ENCODE measurements at regions not wholly inside any gene's neighbourhood (a gene's known extent, or its start where the extent isn't known, plus 50 kb on each side); places are given as distances from the start of the nearest gene placed in this dataset.
"Not testable (repeated sequence)": the region's sequence is repeated elsewhere in the genome, so short reads cannot be mapped to it uniquely, and the experiment has no call there.

DNA sequence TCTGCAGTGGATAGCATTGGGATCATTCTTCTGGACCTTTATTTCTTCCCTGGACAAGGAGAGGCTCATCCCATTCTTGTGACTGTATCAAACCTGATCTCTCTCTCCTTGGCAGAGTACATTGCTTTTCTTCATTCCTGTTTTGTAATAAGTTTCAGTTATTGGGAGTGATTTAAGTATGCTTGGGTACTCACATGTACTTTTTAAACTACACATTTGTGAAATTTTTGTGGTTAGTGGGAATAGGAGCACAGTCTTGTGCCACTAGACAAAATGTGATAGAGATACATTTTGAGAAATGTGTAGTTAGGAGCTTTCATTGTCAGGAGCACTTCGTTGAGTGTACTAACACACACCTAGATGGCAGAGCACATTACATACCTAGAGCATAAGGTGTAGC is 262.6 kb downstream of the C3orf38 start:
- no peak for DNase-seq

DNA sequence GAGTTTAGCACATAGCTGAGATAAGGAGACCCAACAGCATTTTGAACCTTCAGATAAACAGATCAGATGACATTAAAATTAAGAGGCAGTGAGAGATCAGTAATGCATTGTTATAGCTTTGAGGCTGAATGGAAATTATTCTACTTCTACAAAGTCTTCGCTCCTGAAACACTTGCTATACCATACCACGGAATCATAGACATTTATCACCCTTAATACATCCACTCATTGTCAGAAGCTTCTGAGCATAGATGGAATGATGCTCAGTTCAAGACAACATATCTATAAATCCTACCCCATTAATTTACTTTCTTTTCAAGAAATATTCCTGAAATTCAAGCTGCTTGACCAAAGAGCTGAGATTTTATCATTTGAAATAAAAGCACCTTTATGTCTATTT is 266.7 kb downstream of the C3orf38 start:
- DNase-seq = no peak

DNA sequence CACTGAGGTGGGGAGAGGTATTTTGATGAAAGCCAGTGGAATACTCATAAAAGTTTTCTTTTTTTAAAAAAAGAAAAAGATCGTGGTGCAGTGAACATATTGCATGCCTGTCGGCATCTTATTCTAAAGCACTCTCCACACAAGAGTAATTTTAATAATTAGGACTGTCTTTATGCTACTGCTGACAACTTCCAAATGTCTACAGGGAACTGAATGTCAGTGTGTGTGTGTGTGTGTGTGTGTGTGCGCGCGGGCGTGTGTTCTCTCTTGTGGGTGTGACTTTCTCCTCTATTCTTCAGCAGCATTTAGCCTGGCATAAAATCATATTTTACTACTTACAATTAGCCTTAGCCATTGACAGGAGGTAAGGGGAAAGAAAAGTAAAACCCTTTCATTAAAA is 268.5 kb downstream of the C3orf38 start:
- no peak for DNase-seq

DNA sequence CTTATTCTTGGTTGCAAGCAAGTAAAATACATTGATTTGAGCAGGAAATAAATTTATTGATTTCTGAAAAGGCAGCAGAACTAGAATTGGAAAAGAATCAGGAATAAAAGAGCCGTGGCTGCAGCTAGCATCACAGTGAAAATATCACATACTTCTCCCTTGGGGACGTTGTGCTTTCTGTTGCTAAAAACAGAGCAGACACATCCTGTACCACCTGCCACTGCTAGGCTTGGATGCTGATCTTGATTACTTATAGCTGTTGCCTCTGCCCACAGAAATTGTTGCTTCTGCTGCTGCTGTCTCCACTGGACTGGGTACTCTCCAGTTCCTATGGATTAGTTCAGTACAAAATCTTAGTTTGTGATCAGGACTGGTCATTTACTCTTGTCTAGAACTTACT is 283.8 kb downstream of the C3orf38 start:
- no peak for DNase-seq

GRCh38 chr3:88434001-88434400 is 284.2 kb downstream of the C3orf38 start:
- DNase-seq = no peak

DNA sequence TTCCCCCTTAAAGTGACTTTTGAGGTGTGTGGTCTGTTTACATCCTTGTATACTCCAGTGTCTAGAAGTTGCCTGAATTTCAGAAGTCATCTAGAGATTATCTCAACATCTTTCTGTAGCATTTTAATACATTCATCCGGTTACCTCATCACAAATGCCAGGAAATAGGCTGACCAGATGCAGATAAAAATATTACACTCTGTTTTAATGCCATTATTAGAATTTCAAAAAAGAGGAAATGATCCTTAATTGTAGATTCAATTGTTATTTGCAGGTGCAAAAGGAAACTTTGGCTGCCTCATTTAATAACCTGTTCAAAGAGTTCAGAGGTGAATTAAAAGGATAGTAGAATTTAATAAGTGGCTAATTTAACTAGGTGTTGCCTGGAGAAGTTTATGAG is 290.9 kb downstream of the C3orf38 start:
- no peak for DNase-seq

- DNase-seq = no peak
Measured at GRCh38 chr3:88443066-88443465, 293.3 kb downstream of the C3orf38 start.

DNA sequence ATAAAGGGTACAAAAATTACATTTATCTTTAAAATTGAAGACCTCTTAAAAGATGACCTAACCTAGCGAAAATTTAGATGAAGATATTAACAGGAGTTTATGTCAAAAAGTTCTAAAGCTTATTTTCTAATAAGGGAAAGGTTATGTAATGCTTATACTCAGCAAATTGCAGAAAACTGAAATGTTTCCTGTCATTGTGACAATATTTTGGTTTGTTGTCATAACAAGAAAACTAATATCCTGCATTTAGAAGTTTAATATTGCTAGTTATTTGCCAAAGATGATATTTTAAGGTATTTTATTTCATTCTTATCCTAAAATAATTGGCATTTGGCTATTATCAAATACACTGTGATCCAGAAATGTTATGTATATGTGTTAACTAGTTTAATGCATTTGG is 294.5 kb downstream of the C3orf38 start:
- no peak for DNase-seq

DNA sequence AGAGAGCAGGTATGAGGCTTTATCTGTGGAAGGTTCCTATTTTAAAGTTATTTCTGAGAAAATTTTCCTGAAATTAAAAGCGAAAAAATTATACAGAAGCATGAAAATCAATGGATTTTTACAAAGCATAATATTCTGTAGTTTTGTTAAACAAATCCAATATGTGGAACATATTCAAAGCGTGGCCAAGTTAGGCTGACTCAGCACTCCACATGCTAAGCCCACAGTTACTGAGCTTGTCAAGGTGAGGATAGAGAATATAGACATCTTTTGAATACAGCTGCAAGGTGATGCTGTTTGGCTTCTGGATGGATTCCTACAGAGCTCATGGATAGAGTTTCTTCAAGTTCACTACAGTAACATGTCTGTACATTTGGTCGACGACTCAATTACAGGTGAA is 302.5 kb downstream of the C3orf38 start:
- DNase-seq = no peak

DNA sequence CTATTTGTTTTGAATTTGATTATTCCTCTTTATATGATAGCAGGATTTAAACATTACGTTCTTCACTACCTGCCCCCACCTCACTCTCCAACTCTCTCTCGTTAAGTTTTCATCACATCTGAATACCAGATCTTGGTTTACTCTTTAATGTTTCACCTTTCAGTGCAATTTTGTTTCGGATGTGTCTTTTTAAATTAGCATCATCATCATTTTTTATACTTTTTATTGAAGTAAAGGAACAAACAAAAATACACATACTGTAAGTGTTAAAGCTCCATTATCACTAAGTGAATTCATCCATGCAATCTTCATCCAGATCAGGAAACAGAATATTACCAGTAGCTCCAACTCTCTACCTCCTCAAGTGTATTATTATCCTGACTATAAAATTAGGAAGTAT is 310.6 kb downstream of the C3orf38 start:
- DNase-seq = no peak

DNA sequence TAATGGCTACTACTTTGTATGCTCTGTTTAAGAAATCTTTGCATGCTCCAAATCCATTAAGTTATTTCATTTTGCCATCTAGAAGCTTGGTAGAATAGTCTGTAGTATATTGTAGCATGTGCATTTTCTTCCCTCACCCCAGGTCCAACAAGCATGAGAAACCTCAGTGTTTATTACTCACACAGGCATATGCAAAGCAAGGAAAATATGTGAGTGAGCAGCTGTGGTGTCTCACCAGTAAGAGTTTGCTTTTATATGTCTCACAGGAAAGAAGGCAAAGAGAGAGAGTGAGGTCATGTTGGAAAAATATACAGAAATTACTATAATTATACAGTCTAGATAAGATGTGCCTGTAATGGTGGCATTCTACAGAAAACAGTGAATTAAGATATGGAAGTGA is 312.5 kb downstream of the C3orf38 start:
- DNase-seq = no peak

- no peak for DNase-seq
Measured at GRCh38 chr3:88467191-88467590, 317.4 kb downstream of the C3orf38 start.

GRCh38 chr3:88469216-88469615 is 319.5 kb downstream of the C3orf38 start:
- no peak for DNase-seq

GRCh38 chr3:88478460-88478859 is 328.7 kb downstream of the C3orf38 start:
- DNase-seq = no peak

DNA sequence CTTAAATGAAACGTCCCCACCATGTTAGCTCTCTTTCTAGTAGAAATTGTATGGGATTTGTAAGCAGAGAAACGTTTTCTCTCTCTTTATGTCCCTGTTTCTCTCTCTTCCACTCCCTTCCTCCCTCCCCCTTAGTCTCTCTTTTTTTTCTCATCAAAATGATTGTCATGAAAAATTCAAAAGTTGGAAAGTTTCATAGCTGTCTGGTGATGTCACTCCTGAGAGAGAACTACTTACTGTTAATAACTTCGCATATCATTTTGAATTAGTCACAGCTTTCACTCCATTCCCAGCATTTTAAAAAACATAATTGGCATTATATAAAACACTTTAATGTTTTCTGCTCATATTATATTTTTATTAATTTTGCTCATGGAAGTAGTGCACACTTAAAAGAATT is 331.1 kb downstream of the C3orf38 start:
- no peak for DNase-seq

- no peak for DNase-seq
Measured at GRCh38 chr3:88485001-88485400, 335.2 kb downstream of the C3orf38 start.

GRCh38 chr3:88508818-88509217 is 359.1 kb downstream of the C3orf38 start:
- DNase-seq = not testable (repeated sequence)

- DNase-seq = no peak
Measured at GRCh38 chr3:88509582-88509981, 359.8 kb downstream of the C3orf38 start.

DNA sequence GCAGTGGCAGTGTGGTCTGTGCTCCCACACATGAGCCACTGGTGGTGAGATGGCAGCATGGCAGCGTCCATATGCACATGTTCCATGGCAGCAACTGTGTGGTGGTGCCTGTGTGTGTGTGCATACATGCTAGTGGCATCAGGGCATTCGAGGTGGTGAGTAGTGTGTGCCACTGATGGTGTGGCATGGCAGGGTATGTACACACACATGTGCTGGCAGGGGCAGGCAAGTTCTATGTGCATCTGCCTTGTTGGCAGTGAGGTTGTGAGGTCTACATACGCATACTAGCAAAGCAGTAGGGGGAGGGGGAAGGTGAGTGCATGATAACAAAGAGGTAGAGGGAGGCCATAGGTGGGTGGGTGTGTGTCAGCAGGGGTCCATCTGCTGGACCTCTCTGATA is 378.7 kb downstream of the C3orf38 start:
- DNase-seq = no peak

DNA sequence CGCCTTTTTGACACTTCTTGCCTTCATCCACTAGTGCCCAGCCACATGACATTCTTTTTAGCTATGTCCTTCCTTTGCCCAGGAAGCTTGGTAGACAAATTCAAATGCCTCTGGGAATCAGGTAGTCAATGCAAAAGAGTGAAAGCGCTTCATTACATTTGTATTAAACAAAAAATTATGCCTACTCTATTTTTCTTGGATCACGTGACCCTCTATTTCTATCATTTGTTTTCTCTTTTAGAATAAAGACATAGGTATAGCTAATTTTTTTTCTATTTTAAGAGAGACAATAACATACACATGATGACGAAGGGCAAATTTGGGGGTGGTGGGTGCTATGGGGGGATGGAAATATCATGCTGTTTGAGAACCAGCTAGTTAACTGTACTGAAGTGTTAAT is 384.8 kb downstream of the C3orf38 start:
- DNase-seq = no peak

- no peak for DNase-seq
Measured at GRCh38 chr3:88535563-88535962, 385.8 kb downstream of the C3orf38 start.

DNA sequence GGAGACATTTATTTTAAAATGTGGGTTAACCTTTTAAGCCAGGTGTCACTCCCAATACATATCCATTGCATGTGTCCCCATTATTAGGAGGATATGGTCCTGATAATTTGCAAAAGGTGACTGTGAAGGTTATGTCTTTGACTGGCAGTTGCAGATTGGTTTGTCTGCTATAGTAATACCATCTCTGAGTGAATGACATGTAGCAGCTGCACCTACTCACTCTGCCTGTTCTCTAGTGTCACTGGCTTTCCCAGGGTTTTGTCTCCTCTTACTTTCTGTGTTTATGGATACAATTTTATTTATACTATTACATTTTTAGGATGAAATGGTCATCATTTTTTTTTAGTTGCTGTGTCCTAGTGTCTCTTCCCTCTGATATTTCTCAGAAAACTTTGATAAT is 393.2 kb downstream of the C3orf38 start:
- DNase-seq = no peak

DNA sequence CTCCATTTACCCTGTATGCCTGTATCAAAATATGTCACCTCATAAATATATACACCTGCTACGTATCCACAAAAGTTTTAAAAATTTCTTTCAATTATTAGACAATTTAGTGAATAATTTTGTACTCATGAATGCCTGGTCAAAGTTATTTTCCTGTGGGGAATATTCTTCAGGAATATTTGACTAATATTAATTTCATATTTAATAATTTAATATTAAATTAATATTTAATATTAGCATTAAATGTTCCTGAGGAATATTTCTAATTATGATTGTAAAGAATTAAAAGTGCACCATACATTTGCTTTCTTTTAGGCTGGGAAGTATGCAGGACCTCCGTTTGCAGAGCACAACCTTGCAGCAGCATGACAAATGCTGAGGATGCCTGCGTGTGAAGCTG is 422.7 kb downstream of the C3orf38 start:
- DNase-seq = no peak

DNA sequence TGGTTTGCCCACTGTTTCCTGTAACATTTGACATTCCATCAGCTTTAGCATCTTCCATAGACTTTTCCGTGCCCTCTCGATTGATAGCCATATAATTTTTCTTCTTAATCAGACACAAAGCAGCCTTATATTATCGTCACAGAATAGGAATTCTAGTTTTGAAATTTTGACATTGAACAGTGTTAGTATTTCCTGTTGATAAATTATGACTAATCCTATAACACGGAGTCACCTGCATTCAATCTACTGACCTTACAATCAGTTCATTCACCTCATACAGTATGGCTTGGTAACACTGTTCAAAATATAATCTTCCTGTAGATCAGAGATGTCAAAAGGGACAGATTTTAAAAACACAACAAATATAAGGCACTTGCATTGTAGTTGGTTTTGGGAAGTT is 423.7 kb downstream of the C3orf38 start:
- no peak for DNase-seq

DNA sequence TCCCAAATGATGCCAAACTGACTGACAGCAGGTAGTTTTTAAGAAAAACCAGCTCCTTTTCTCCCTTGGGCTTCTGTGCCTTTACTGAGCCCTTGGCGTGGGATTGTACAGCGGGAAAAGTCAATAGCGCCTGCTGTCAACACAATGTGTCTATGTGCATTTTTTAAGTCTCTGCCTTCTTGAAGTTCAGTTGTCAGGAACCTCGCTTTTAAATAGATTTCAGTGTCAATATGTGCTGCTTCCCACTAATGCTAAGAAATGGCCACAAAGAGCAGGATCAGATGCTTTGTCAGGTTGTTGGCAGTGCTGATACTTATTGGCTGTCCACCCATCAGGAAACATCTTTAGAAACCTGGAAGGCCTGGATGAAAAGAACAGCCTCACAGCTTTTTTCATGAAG is 424.4 kb downstream of the C3orf38 start:
- DNase-seq = no peak

DNA sequence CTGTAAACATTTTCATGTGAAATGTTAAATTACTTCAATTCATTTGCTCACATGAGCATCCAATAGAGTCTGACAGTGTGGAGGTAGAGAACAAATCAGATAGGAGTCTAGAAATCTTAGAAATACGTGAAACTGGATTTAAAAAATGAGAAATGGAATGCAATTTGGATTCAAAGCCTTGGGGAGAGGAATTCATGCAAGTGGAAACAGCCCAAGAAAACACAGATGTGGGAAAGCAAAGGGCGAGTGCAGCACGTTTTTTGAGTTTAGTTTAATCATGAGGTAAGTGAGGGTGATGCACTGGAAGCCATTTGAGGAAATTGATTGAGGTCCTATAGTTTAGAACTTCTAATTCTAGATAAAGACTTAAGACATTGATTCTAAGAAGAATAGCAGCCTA is 434.7 kb downstream of the C3orf38 start:
- no peak for DNase-seq
